GM23338 (cell line): ENCODE measurements at regions not wholly inside any gene's neighbourhood (a gene's known extent, or its start where the extent isn't known, plus 50 kb on each side); places are given as distances from the start of the nearest gene placed in this dataset.

Source experiments
- CTCF ChIP-seq, 2 experiments: fragments of 200-600 bp in 1 of 2; sonication (generic) in 1 of 2; conservative IDR thresholded peaks; 2 replicates each; pipeline versions ENCODE4 v1.5.1 to v1.6.1; 2016 to 2017; ENCODE audit warnings: antibody characterized with exemption in 2 of 2, low read depth in 2 of 2, mild to moderate bottlenecking in 2 of 2, moderate library complexity in 1 of 2
- JUNB ChIP-seq: IDR thresholded peaks from one replicate; pipeline ENCODE4 v1.6.1; 2016; ENCODE audit warnings: antibody characterized with exemption; ENCODE audit not compliant: unreplicated experiment
- POLR2AphosphoS5 ChIP-seq: IDR thresholded peaks from 2 replicates; pipeline ENCODE4 v1.6.1; 2016; ENCODE audit warnings: antibody characterized with exemption, low read depth

- no peak for TF ChIP-seq CTCF (conservative IDR thresholded peaks at IDR 0.05; ENCODE audit: low read depth in 2 of 2)
- TF ChIP-seq POLR2AphosphoS5: no peak
- TF ChIP-seq JUNB: no peak
Measured at GRCh38 chr17:77546772-77547241, 406.0 kb downstream of the SEC14L1 start.
